Calu3 (cell line): ENCODE measurements at regions not wholly inside any gene's neighbourhood (a gene's known extent, or its start where the extent isn't known, plus 50 kb on each side); places are given as distances from the start of the nearest gene placed in this dataset.

Experiments
- BruUV-seq: library from RNA; stranded (reverse); fragments of 400-500 nt; replicated peaks from 2 replicates; lab custom pipeline; 2021; lab: Mats Ljungman, UMichigan
- CTCF ChIA-PET: fragments of 300-600 bp; sonication (Branson Sonifier 250); formaldehyde crosslinking; loops from one replicate; lab custom pipeline; 2022; ENCODE audit warnings: antibody characterized with exemption; lab: Charles Lee
- DNase-seq: peaks from one replicate; pipeline ENCODE4 v3.0.0; 2022
- H3K27ac Mint-ChIP-seq: one replicate; pipeline ENCODE4 v1.8.0; 2022; ENCODE audit warnings: mixed read lengths; ENCODE audit not compliant: unreplicated experiment
- H3K27me3 Mint-ChIP-seq: one replicate; pipeline ENCODE4 v1.8.0; 2022; ENCODE audit warnings: mixed read lengths; ENCODE audit not compliant: unreplicated experiment
- H3K36me3 Mint-ChIP-seq: one replicate; pipeline ENCODE4 v1.8.0; 2022; ENCODE audit warnings: mild to moderate bottlenecking, moderate library complexity, mixed read lengths; ENCODE audit not compliant: insufficient read depth, unreplicated experiment
- H3K4me1 Mint-ChIP-seq: one replicate; pipeline ENCODE4 v1.8.0; 2022; ENCODE audit warnings: mild to moderate bottlenecking, low read depth, mixed read lengths; ENCODE audit not compliant: unreplicated experiment
- H3K4me3 Mint-ChIP-seq: one replicate; pipeline ENCODE4 v1.8.0; 2022; ENCODE audit warnings: mild to moderate bottlenecking, low read depth, moderate library complexity, mixed read lengths; ENCODE audit not compliant: unreplicated experiment
- H3K9me3 Mint-ChIP-seq: one replicate; pipeline ENCODE4 v1.8.0; 2022; ENCODE audit warnings: low read depth, mixed read lengths; ENCODE audit not compliant: unreplicated experiment
- intact Hi-C: fragments of 100-400 bp; cut with micrococcal nuclease; formaldehyde crosslinking; loops from one replicate; pipeline ENCODE4 v1.10.0; 2022; ENCODE audit not compliant: unreplicated experiment
- TF ChIP-seq, protein P1 (sequence below): fragments of 200-600 bp; IDR thresholded peaks from one replicate; pipeline ENCODE4 v1.8.0; 2022; ENCODE audit warnings: antibody characterized with exemption; ENCODE audit not compliant: unreplicated experiment

DNA sequence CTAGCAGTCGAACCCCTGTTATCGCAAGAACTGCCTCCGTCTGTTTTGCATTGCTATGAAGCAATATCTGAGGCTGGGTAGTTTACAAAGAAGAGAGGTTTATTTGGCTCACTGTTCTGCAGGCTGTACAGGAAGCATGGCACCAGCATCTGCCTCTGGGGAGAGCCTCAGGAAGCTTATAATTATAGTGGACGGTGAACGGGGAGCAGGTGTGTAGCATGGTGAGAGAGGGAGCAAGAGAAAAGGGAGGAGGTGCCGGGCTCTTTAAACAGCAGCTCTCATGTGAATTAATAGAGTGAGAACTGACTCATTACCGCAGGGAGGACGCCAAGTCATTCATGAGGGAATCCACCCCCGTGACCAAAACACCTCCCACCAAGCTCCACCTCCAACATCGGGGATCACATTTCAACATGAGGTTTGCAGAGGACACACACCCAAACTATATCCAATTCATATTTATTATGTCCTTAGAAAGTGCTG is 172.6 kb upstream of the KCNG1 start:
- peak; percentile 38 for DNase-seq
- no peaks in the 10 kb centered on the region for H3K9me3 Mint-ChIP-seq
- no peaks in the 10 kb centered on the region for H3K27me3 Mint-ChIP-seq
- TF ChIP-seq, protein P1, sequence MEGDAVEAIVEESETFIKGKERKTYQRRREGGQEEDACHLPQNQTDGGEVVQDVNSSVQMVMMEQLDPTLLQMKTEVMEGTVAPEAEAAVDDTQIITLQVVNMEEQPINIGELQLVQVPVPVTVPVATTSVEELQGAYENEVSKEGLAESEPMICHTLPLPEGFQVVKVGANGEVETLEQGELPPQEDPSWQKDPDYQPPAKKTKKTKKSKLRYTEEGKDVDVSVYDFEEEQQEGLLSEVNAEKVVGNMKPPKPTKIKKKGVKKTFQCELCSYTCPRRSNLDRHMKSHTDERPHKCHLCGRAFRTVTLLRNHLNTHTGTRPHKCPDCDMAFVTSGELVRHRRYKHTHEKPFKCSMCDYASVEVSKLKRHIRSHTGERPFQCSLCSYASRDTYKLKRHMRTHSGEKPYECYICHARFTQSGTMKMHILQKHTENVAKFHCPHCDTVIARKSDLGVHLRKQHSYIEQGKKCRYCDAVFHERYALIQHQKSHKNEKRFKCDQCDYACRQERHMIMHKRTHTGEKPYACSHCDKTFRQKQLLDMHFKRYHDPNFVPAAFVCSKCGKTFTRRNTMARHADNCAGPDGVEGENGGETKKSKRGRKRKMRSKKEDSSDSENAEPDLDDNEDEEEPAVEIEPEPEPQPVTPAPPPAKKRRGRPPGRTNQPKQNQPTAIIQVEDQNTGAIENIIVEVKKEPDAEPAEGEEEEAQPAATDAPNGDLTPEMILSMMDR, result no peak
- no TSS peak for BruUV-seq
- H3K4me3 Mint-ChIP-seq, result no peak overlapping the region
- intact Hi-C loops, result no loop called here
- peaks cover 8% of the 10 kb centered on the region for H3K4me1 Mint-ChIP-seq
- no peaks in the 10 kb centered on the region for H3K36me3 Mint-ChIP-seq
- CTCF ChIA-PET, result interaction anchor here (1.1 to 1.4 kb wide), 2 partner anchors 12 to 180 kb away, joined by 4 to 5 read pairs; no protein-coding TSS in a partner anchor
- H3K27ac Mint-ChIP-seq, result no peak overlapping the region

DNA sequence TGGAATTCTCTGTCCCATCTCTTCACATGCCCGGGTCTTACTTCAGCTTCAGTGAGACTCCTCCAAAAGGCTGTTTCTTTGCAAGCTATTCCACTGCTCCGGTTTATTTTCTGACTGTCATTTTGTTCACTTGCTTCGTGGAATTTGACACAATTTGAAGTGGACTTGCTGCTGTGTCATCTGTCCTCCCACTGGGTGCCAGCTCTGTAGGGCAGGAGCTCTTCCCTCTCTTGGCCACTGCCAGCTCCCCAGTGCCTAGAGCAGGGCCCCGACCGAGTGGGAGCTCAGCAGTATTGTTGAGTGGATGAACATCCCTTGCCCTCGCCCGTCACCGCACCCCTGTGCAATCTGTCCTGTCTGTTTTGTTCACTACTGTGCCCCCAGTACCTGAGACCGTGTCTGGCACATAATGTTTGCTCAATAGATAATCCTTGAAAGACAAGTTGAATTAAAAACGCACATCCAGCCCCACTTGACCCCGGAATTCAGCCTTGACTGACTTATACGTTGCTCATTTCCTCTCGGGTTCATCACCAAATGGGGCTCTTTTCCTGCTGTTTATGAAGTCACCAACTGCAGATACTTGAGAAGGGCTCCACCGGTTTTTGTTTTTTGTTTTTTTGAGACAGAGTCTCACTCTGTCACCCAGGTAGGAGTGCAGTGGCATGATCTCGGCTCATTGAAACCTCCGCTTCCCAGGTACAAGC is 170.3 kb upstream of the KCNG1 start:
- TF ChIP-seq, protein P1, result no peak
- Mint-ChIP-seq H3K27ac (no peak overlapping the region), H3K27me3 (no peaks in the 10 kb centered on the region), H3K36me3 (no peaks in the 10 kb centered on the region), H3K9me3 (no peaks in the 10 kb centered on the region), H3K4me1 (peaks cover 8% of the 10 kb centered on the region), H3K4me3 (no peak overlapping the region)
- BruUV-seq, result no TSS peak
- CTCF ChIA-PET, result interaction anchor here (0.6 kb wide), 1 partner anchor 405 kb away, joined by 5 read pairs; no protein-coding TSS in a partner anchor
- no peak for DNase-seq
- intact Hi-C loops, result no loop called here

DNA sequence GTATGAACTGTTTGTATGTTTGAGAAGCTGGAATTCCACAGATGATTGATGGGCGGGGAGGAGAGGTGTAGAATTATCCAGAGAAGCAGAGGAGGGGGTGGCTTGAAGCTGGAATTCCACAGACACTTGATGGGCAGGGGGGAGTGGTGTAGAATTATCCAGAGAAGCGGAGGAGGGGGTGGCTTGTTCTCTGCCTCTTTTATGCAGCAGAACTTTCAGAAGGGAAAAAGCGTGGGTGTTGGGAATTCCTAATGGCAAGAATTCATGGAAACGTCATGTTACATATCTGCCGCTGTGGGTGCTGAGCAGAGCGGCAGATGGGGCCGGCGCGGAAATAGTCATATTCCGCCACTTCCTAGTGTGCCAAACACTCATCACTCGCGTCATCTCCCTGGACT is 167.9 kb upstream of the KCNG1 start:
- TF ChIP-seq, protein P1, result no peak
- intact Hi-C loops, result no loop called here
- Mint-ChIP-seq H3K27me3 (no peaks in the 10 kb centered on the region), H3K9me3 (no peaks in the 10 kb centered on the region), H3K4me1 (peaks cover 8% of the 10 kb centered on the region), H3K36me3 (no peaks in the 10 kb centered on the region), H3K4me3 (no peak overlapping the region), H3K27ac (no peak overlapping the region)
- no TSS peak for BruUV-seq
- DNase-seq, result no peak
- CTCF ChIA-PET, result no interaction called here

DNA sequence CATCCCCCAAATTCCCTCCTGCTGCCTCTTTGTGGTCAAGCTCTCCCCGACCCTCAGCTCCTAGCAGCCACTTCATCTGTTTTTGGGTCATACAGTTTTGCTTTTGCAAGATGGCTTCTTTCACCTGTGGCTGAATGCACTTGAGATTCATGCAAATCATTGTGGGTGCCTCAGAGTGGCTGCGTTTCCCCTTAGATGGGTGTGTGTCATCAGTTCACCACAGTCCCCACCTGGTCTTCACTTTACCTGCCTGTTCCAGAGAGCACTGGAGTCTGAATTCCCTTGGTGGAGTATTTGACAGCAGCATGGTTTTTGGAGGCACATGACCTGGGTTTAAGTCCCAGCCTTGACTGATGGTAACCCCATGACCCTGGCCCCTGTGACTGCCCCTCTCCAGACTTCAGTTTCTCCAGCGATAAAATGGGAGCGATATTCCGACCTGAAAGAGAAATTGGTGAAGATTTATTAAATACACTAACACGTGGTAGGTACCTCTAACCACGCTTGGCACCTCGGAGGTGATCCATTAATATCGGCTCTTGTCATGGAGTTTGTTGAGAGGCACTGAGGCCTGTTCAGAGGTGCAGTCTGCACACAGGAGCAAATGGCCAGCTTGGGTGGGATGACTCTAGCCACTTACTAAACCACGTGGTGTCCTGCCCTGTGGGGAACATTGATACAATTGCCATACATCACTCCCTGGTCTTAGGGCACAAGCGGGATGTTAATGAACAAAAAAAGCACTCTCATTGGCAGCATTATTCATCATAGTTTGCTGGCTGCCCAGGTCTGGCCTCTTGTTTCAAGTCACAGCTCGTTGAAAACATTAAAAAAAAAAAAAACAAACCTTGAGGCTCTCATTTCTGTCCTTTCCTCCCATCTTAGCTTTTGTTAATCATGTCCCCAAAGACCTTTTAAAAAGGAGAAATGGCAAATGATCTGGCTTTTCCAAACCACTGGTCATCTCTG is 167.2 kb upstream of the KCNG1 start:
- CTCF ChIA-PET, result no interaction called here

More for the DNA sequence above, 167.2 kb upstream of the KCNG1 start:
- BruUV-seq, result no TSS peak
- H3K27ac Mint-ChIP-seq, result no peak overlapping the region
- peaks cover 1% of the 10 kb centered on the region for H3K4me1 Mint-ChIP-seq
- intact Hi-C loops, result no loop called here
- DNase-seq, result no peak
- TF ChIP-seq, protein P1, result no peak
- H3K27me3 Mint-ChIP-seq, result no peaks in the 10 kb centered on the region
- H3K36me3 Mint-ChIP-seq, result no peaks in the 10 kb centered on the region
- H3K9me3 Mint-ChIP-seq, result no peaks in the 10 kb centered on the region
- H3K4me3 Mint-ChIP-seq, result no peak overlapping the region
